ENCODE measurements at regions not wholly inside any gene's neighbourhood (a gene's known extent, or its start where the extent isn't known, plus 50 kb on each side); places are given as distances from the start of the nearest gene placed in this dataset.

- Mint-ChIP-seq H3K36me3 (no peaks in the 10 kb centered on the region), H3K9me3 (peaks cover 0 to 5% (median 3%) of the 10 kb centered on the region in 7 donors), H3K27me3 (ENCODE audit: low read depth in 3 of 3) (peaks cover 2 to 16% (median 5%) of the 10 kb centered on the region in 3 donors), H3K4me1 (no peaks in the 10 kb centered on the region), H3K4me3 (no peak overlapping the region), H3K27ac (no peak overlapping the region)
- Histone ChIP-seq H3K4me3 (replicated peaks in 1 of 3; ENCODE audit: low read depth in 2 of 3, low read length in 3 of 3) (no peak overlapping the region), H3K27ac (ENCODE audit: low read depth in 1 of 2, low read length in 2 of 2) (no peak overlapping the region), H3K4me2 (replicated peaks; ENCODE audit: extremely low read depth, low read length, poor library complexity, severe bottlenecking) (no peak overlapping the region), H3K9ac (ENCODE audit: insufficient read depth, low read length, poor library complexity, severe bottlenecking) (no peak overlapping the region), H2AFZ (ENCODE audit: insufficient read depth, low read depth, low read length, poor library complexity, severe bottlenecking) (no peak overlapping the region), H3K9me3 (replicated peaks in 1 of 2; ENCODE audit: control insufficient read depth in 1 of 2, insufficient read depth in 1 of 2, low read length in 2 of 2) (no peaks in the 10 kb centered on the region), H4K20me1 (ENCODE audit: insufficient read depth, low read length) (no peaks in the 10 kb centered on the region), H3K27me3 (ENCODE audit: control insufficient read depth in 2 of 2, insufficient read depth in 2 of 2, low read length in 2 of 2) (no peaks in the 10 kb centered on the region), H3K4me1 (ENCODE audit: control insufficient read depth in 1 of 2, insufficient read depth in 2 of 2, low read length in 2 of 2) (no peaks in the 10 kb centered on the region), H3K79me2 (ENCODE audit: insufficient read depth, low read length) (no peaks in the 10 kb centered on the region), H3K36me3 (replicated peaks in 1 of 2; ENCODE audit: control insufficient read depth in 1 of 2, insufficient read depth in 2 of 2, low read length in 2 of 2) (no peaks in the 10 kb centered on the region)
- no peak for TF ChIP-seq CTCF (IDR thresholded peaks at IDR 0.05)
- intact Hi-C loops (cut with micrococcal nuclease) = no loop called here
- WGBS (ENCODE audit: insufficient coverage) = 92% methylated on average over 13 of the region's 13 CpGs
- no peak for DNase-seq
These were observed 194.0 kb downstream of the NPHP4 start for GRCh38 chr1:5798151-5798730.

GRCh38 chr1:5796028-5796427 lies 196.2 kb downstream of the NPHP4 start:
- Mint-ChIP-seq H3K27me3 (ENCODE audit: low read depth in 3 of 3) (peaks cover 2 to 18% (median 7%) of the 10 kb centered on the region in 3 donors), H3K4me3 (no peak overlapping the region), H3K4me1 (no peaks in the 10 kb centered on the region), H3K36me3 (no peaks in the 10 kb centered on the region), H3K9me3 (peaks cover under 1 to 11% (median 3%) of the 10 kb centered on the region in 7 donors), H3K27ac (no peak overlapping the region)
- H2AFZ ChIP-seq (ENCODE audit: insufficient read depth, low read depth, low read length, poor library complexity, severe bottlenecking) = no peak overlapping the region
- H3K79me2 ChIP-seq (ENCODE audit: insufficient read depth, low read length) = no peaks in the 10 kb centered on the region
- TF ChIP-seq CTCF (IDR thresholded peaks at IDR 0.05) = no peak
- H3K4me3 ChIP-seq (replicated peaks in 1 of 3; ENCODE audit: low read depth in 2 of 3, low read length in 3 of 3) = no peak overlapping the region
- 88% methylated on average over 2 of the region's 2 CpGs for WGBS (ENCODE audit: insufficient coverage)
- no peaks in the 10 kb centered on the region for H3K36me3 ChIP-seq (replicated peaks in 1 of 2; ENCODE audit: control insufficient read depth in 1 of 2, insufficient read depth in 2 of 2, low read length in 2 of 2)
- no peak overlapping the region for H3K9ac ChIP-seq (ENCODE audit: insufficient read depth, low read length, poor library complexity, severe bottlenecking)
- H3K27ac ChIP-seq (ENCODE audit: low read depth in 1 of 2, low read length in 2 of 2) = no peak overlapping the region
- H3K4me1 ChIP-seq (ENCODE audit: control insufficient read depth in 1 of 2, insufficient read depth in 2 of 2, low read length in 2 of 2) = no peaks in the 10 kb centered on the region
- no peaks in the 10 kb centered on the region for H4K20me1 ChIP-seq (ENCODE audit: insufficient read depth, low read length)
- intact Hi-C loops (cut with micrococcal nuclease) = no loop called here
- no peaks in the 10 kb centered on the region for H3K9me3 ChIP-seq (replicated peaks in 1 of 2; ENCODE audit: control insufficient read depth in 1 of 2, insufficient read depth in 1 of 2, low read length in 2 of 2)
- H3K27me3 ChIP-seq (ENCODE audit: control insufficient read depth in 2 of 2, insufficient read depth in 2 of 2, low read length in 2 of 2) = no peaks in the 10 kb centered on the region
- H3K4me2 ChIP-seq (replicated peaks; ENCODE audit: extremely low read depth, low read length, poor library complexity, severe bottlenecking) = no peak overlapping the region
- no peak for DNase-seq
